SK-N-SH (cell line): ENCODE measurements at regions not wholly inside any gene's neighbourhood (a gene's known extent, or its start where the extent isn't known, plus 50 kb on each side); places are given as distances from the start of the nearest gene placed in this dataset.

Source experiments
- EZH2phosphoT487 ChIP-seq: fragments of 200-600 bp; sonication (generic); IDR thresholded peaks from 2 replicates; pipeline ENCODE4 v1.6.1; 2017; ENCODE audit warnings: low read depth, mixed run types, mild to moderate bottlenecking, antibody characterized with exemption, moderate library complexity, borderline replicate concordance
- FOXJ3 ChIP-seq: sonication (generic); formaldehyde crosslinking; IDR thresholded peaks from 2 replicates; pipeline ENCODE4 v1.5.1; 2020; ENCODE audit warnings: mild to moderate bottlenecking, missing genetic modification reagents
- POLR2AphosphoS5 ChIP-seq: IDR thresholded peaks from 2 replicates; pipeline ENCODE4 v1.6.1; 2012; ENCODE audit warnings: low read depth, low read length
- RFX5 ChIP-seq: IDR thresholded peaks from 2 replicates; pipeline ENCODE4 v1.6.1; 2012; ENCODE audit warnings: mild to moderate bottlenecking, improper control_type of control experiment, low read length
- YY1 ChIP-seq: IDR thresholded peaks from 2 replicates; pipeline ENCODE4 v1.4.0; 2012; ENCODE audit warnings: low read depth, mild to moderate bottlenecking
- TF ChIP-seq, protein P1 (sequence below): fragments of 200-600 bp; sonication (generic); IDR thresholded peaks from 2 replicates; pipeline ENCODE4 v1.6.1; 2017; ENCODE audit warnings: antibody characterized with exemption, mild to moderate bottlenecking, moderate library complexity

DNA sequence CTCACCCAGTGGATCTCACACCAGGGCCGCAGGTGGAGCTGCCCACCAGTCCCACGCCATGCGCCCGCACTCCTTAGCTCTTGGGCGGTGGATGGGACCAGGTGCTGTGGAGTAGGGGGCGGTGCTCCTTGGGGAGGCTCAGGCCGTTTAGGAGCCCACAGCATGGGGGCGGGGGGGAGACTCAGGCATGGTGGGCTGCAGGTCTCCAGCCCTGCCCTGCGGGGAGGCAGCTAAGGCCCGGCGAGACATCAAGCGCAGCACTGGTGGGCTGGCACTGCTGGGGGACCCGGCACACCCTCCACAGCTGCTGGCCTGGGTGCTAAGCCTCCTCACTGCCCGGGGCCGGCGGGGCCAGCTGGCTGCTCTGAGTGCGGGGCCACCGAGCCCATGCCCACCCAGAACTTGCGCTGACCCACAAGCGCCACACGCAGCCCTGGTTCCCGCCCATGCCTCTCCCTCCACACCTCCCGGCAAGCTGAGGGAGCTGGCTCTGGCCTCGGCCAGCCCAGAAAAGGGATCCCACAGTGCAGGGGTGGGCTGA, 312.9 kb upstream of the GIMD1 start:
- TF ChIP-seq FOXJ3 (CRISPR knock-in tag) (no peak), POLR2AphosphoS5 (no peak), EZH2phosphoT487 (no peak), RFX5 (no peak), YY1 (no peak)
- TF ChIP-seq, protein P1, sequence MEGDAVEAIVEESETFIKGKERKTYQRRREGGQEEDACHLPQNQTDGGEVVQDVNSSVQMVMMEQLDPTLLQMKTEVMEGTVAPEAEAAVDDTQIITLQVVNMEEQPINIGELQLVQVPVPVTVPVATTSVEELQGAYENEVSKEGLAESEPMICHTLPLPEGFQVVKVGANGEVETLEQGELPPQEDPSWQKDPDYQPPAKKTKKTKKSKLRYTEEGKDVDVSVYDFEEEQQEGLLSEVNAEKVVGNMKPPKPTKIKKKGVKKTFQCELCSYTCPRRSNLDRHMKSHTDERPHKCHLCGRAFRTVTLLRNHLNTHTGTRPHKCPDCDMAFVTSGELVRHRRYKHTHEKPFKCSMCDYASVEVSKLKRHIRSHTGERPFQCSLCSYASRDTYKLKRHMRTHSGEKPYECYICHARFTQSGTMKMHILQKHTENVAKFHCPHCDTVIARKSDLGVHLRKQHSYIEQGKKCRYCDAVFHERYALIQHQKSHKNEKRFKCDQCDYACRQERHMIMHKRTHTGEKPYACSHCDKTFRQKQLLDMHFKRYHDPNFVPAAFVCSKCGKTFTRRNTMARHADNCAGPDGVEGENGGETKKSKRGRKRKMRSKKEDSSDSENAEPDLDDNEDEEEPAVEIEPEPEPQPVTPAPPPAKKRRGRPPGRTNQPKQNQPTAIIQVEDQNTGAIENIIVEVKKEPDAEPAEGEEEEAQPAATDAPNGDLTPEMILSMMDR, result no peak
